ENCODE measurements at regions not wholly inside any gene's neighbourhood (a gene's known extent, or its start where the extent isn't known, plus 50 kb on each side); places are given as distances from the start of the nearest gene placed in this dataset.

DNA sequence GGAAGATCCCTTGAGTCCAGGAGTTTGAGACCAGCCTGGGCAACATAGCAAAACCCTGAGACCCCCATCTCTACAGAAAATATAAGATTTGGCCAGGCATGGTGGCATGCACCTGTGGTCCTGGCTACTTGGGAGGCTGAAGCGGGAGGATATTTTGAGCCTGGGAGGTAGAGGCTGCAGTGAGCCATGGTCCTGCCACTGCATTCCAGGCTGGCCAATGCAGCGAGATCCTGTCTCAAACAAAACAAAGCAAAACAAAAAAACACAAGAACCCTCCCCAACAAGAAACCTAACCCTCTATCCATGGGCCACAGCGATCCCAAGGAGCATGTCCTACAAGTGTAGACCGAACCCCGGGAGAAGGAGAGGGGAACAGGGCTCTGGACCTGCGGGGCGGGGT, 133.3 kb downstream of the MGAT5B start:
- DNase-seq (ENCODE audit: low spot score): no peak

DNA sequence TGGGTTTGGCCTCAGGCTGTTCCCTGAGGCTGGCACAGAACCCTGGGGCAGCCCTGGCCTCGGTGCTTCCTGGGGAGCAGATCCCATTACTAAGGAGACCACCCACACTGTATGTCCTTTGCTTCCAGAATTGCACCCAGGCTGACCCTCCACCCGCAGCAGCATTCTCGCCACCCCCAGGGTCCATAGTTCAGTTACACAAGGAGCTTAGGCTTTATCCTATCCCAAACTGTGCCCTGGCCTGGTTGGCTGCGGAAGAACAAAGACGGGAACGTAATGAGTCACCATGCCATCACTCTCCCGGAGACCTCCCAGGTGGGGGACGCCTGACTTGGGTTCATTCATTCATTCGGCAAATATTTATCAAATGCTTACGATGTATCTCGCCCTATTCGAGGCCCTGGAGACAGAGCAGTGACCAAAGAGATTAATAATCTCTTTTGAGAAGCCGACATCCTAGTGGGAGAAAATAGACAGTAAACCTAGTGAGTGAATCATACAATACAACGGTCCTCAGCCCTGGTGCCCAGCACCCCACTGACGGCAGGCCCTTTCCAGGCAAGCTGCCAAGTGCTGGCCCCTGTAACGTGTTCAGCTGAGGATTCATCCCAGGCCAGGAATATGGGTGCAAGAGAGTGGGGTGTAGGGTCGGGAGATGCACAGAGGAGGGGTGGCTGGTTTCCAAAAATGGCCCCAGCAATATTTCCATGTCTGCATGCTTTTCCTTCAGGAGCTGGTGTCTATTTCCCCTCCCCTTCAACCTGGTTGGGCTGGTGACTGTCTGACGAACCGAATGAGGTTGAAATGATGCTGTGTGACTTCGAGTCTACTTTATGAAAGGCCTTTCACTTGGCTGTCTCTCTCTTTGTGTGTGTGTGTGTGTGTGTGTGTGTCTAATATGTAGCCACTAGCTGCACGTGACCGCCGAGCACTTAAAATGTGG, 134.2 kb downstream of the MGAT5B start:
- DNase-seq (ENCODE audit: low spot score): no peak

GRCh38 chr17:77003699-77004098, 135.5 kb downstream of the MGAT5B start:
- no peak for DNase-seq (ENCODE audit: low spot score)

GRCh38 chr17:77006971-77007649, 133.7 kb upstream of the SEC14L1 start:
- no peak for DNase-seq (ENCODE audit: low spot score)

DNA sequence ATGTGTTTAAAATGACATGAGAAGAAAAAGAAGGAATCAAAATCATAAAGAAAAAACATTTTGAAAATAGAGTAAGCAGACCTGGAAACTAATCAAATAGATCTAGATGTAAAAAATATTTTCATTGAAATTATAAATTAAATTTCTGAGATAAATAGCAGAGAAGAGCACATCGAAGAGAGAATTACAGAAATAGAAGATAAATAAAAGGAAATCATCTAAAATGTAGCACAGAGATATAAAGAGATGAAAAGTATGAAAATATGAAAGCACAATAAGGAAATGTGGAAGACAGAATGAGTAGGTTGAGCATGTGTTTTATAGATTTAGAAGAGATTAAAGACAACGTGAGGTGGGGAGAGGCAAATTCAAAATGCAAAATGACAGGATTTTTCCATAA, 130.9 kb upstream of the SEC14L1 start:
- no peak for DNase-seq (ENCODE audit: low spot score)

GRCh38 chr17:77010667-77011066, 130.1 kb upstream of the SEC14L1 start:
- DNase-seq (ENCODE audit: low spot score): no peak

DNA sequence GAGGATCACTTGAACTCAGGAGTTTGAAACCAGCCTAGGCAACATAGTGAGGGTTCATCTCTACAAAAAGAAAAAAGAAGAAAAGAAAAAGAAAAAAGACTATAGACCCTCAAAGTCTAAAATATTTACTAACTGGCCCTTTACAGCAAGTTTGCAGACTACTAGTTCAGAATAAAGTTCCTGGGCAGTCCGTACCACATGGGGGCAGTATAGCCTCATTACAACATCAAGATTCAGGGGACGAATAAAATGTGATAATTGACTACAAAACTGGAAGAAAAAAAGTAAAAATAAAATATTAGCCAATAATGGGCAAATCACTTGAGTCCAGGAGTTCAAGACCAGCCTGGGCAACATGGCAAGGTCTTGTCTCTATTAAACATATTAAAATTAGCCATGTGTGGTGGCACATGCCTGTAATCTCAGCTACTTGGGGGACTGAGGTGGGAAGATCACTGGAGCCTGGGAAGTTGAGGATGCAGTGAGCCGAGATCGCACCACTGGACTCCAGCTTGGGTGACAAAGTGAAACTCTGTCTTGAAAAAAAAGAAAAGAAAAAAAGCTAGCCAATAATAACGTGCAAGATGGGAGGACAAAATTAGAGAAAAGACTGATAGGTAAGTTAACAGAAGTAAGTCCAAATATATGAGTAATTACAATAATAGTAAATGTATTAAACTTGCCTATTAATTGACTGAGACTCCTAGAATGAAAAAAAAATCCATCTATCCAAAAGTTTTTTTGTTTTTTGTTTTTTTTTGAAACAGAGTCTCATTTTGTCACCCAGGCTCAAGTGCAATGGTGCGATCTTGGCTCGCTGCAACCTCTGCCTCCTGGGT, 129.4 kb upstream of the SEC14L1 start:
- no peak for DNase-seq (ENCODE audit: low spot score)

DNA sequence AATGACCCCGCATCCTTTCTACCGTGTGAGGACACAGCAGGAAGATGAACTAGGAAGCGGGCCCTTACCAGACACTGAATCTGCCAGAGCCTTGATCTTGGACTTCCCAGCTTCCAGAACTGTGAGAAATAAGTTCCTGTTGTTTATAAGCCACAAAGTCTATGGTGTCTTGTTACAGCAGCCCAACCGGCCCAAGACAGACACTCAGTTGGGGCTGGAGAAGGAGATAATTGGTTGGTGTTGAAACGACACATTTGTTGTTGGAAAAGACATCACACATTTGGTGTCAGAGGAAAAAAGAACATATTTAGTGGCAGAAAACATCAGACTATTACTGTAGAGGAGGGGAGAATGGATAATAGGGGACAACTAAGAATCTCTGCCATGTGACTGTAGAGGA, 122.3 kb upstream of the SEC14L1 start:
- no peak for DNase-seq (ENCODE audit: low spot score)

DNA sequence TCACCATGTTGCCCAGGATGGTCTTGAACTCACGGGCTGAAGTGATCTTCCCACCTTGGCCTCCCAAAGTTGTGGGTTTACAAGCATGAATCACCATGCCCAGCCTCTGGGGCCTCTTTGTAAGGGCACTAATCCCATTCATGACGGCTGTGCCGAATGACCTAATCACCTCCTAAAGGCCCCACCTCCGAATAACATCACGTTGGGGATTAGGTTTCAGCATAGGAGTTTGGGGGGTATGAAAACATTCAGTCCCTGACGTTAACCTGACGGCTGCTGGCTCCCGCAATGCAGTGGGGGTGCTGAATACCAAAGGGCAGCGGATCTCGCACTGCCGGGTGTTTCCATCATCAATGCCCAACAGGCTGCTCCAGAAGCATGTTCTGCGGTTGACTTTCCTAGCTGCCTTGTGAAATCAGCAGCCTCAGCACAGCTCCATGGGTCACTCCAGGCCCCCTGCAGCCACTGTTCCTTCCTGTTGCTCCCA, 120.8 kb upstream of the SEC14L1 start:
- no peak for DNase-seq (ENCODE audit: low spot score)

DNA sequence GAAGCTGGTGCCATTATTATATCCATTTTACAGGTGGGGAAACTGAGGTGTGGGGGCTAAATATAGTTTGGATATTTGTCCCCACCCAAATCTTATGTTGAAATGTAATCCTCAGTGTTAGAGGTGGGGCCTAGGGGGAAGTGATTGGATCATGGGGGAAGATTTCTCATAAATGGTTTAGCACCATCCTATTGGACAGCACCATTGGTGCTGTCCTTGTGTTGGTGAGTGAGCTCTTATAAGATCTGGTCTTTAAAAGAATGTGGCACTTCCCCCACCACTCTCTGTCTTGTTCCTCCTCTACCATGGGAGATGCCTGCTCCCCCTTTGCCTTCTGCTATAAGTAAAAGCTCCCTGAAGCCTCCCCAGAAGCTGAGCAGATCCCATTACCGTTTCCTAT, 119.8 kb upstream of the SEC14L1 start:
- no peak for DNase-seq (ENCODE audit: low spot score)

GRCh38 chr17:77022766-77023165, 118.0 kb upstream of the SEC14L1 start:
- no peak for DNase-seq (ENCODE audit: low spot score)

GRCh38 chr17:77025781-77026180, 115.0 kb upstream of the SEC14L1 start:
- DNase-seq (ENCODE audit: low spot score): no peak

- no peak for DNase-seq (ENCODE audit: low spot score)
Observed at GRCh38 chr17:77027271-77027889, 113.4 kb upstream of the SEC14L1 start.

- no peak for DNase-seq (ENCODE audit: low spot score)
Observed at GRCh38 chr17:77028900-77029299, 111.9 kb upstream of the SEC14L1 start.

DNA sequence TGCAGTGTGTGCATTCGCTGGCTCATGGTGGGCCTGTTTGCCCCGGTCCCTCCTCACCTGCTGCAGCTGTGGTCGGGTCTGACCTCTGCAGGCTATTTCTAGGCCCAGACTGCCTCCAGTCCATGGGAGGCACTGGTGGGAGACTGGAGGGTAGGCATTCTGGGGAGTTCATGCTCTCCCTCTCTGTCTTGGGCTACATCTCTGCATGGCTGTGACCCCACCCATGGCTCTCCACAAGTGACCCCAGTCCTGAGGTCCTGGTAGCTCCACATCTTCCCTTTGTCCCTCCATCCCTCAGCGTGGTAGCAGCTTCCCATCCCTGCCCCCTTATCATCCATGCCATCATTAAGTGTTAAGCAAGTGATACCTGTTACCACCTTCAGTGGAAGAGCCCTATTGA, 107.8 kb upstream of the SEC14L1 start:
- DNase-seq (ENCODE audit: low spot score): no peak

- no peak for DNase-seq (ENCODE audit: low spot score)
Observed at GRCh38 chr17:77033892-77034404, 106.8 kb upstream of the SEC14L1 start.

- DNase-seq (ENCODE audit: low spot score): no peak
Observed at GRCh38 chr17:77034677-77035424, 105.9 kb upstream of the SEC14L1 start.

DNA sequence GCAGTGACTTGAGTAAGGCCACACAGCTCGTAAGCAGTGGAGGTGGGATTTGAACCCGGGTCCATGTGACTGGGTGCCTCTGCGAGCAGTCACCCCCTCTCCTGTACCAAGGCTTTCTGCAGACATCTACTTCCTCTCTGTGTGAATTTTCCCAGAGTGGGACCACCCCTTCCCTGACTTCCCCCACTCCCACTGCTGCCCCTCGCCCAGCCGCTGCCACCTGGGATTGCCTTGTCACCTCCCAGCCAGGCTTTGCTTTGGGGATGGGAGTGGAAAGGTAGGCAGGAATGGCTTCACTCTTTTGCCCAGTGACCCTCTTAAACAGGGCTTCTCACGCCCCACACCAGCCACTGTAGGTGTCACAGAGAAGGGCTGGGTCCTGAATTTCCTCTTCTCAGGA, 105.2 kb upstream of the SEC14L1 start:
- no peak for DNase-seq (ENCODE audit: low spot score)

GRCh38 chr17:77036136-77036840, 104.5 kb upstream of the SEC14L1 start:
- no peak for DNase-seq (ENCODE audit: low spot score)

GRCh38 chr17:77036841-77037381, 103.9 kb upstream of the SEC14L1 start:
- no peak for DNase-seq (ENCODE audit: low spot score)

All from globus pallidus (tissue), 1 donor.